CD4-positive, alpha-beta T cell (primary cell): ENCODE measurements at regions not wholly inside any gene's neighbourhood (a gene's known extent, or its start where the extent isn't known, plus 50 kb on each side); places are given as distances from the start of the nearest gene placed in this dataset.

ENCODE experiments used
- ATAC-seq: fragments of 200-7000 bp; cut with Tn5 transposase; one replicate; pipeline ENCODE4 v1.10.0; 2022; ENCODE audit warnings: mild to moderate bottlenecking; ENCODE audit not compliant: poor library complexity
- CTCF ChIA-PET: fragments of 350-600 bp; sonication (Branson Sonifier 250); formaldehyde crosslinking; loops from one replicate; lab custom pipeline; 2021; ENCODE audit warnings: antibody characterized with exemption, inconsistent platforms; lab: Charles Lee
- POLR2A ChIA-PET: fragments of 350-600 bp; sonication (Branson Sonifier 250); formaldehyde crosslinking; loops from one replicate; lab custom pipeline; 2021; ENCODE audit warnings: antibody characterized with exemption, inconsistent platforms; lab: Charles Lee
- DNase-seq, 14 experiments: peaks; one replicate each; pipeline ENCODE4 v3.0.0-alpha.2; 2013 to 2020; ENCODE audit warnings: mixed read lengths in 2 of 14
- H3K27ac ChIP-seq, 2 donors: one replicate each; pipeline versions ENCODE4 v1.5.1 to v1.7.0; 2013; ENCODE audit warnings: low read length in 2 of 2, low read depth in 1 of 2, mild to moderate bottlenecking in 1 of 2
- H3K27me3 ChIP-seq, 2 experiments: 1 replicate in 1 of 2; 2 replicates in 1 of 2; pipeline versions ENCODE4 v1.6.1 to v1.7.0; 2013; ENCODE audit warnings: low read length in 2 of 2, control low read depth in 1 of 2, mild to moderate bottlenecking in 1 of 2, moderate library complexity in 1 of 2; ENCODE audit not compliant: insufficient read depth in 2 of 2, control insufficient read depth in 1 of 2
- H3K36me3 ChIP-seq: one replicate; pipeline ENCODE4 v1.6.1; 2013; ENCODE audit warnings: low read length, control low read depth; ENCODE audit not compliant: insufficient read depth
- H3K4me1 ChIP-seq: one replicate; pipeline ENCODE4 v1.6.1; 2013; ENCODE audit warnings: low read length, control low read depth; ENCODE audit not compliant: insufficient read depth
- H3K4me3 ChIP-seq: one replicate; pipeline ENCODE4 v1.5.1; 2013; ENCODE audit warnings: mild to moderate bottlenecking, low read length, moderate library complexity
- H3K9me3 ChIP-seq, 2 experiments: 1 replicate in 1 of 2; 2 replicates in 1 of 2; pipeline versions ENCODE4 v1.6.1 to v1.7.0; 2013; ENCODE audit warnings: low read length in 2 of 2, mild to moderate bottlenecking in 2 of 2, control low read depth in 1 of 2, moderate library complexity in 1 of 2; ENCODE audit not compliant: control insufficient read depth in 1 of 2, insufficient read depth in 1 of 2
- H3K27ac Mint-ChIP-seq: one replicate; pipeline ENCODE4 v1.8.0; 2020; ENCODE audit warnings: mixed read lengths
- H3K27me3 Mint-ChIP-seq: one replicate; pipeline ENCODE4 v1.8.0; 2021; ENCODE audit warnings: mixed read lengths
- H3K36me3 Mint-ChIP-seq: one replicate; pipeline ENCODE4 v1.8.0; 2021; ENCODE audit warnings: low read depth, mixed read lengths
- H3K4me1 Mint-ChIP-seq: one replicate; pipeline ENCODE4 v1.8.0; 2021; ENCODE audit warnings: low read depth, mixed read lengths
- H3K4me3 Mint-ChIP-seq: one replicate; pipeline ENCODE4 v1.8.0; 2020; ENCODE audit warnings: mild to moderate bottlenecking, mixed read lengths
- H3K9me3 Mint-ChIP-seq: one replicate; pipeline ENCODE4 v1.8.0; 2020; ENCODE audit warnings: mixed read lengths
- CTCF ChIP-seq: fragments of 200-600 bp; IDR thresholded peaks from one replicate; pipeline ENCODE4 v1.8.0; 2022; ENCODE audit warnings: antibody characterized with exemption, mild to moderate bottlenecking
- intact Hi-C, 2 experiments: fragments of 100-400 bp; cut with DNase I in 1 of 2; cut with micrococcal nuclease in 1 of 2; formaldehyde crosslinking; loops; one replicate each; pipeline versions ENCODE4 v1.15.1 to v1.9.0; 2023 to 2025; cut with DNase I, micrococcal nuclease

GRCh38 chrX:99142745-99143144, 1267.3 kb downstream of the PCDH19 start:
- intact Hi-C loops, result no loop called here
- H3K4me3 ChIP-seq, result no peak overlapping the region
- TF ChIP-seq CTCF, result no peak
- H3K27me3 ChIP-seq, result no peaks in the 10 kb centered on the region
- no peaks in the 10 kb centered on the region for H3K27me3 Mint-ChIP-seq
- H3K4me3 Mint-ChIP-seq, result no peak overlapping the region
- H3K27ac ChIP-seq, result no peak overlapping the region
- ChIA-PET POLR2A (no interaction called here), CTCF (no interaction called here)
- no peaks in the 10 kb centered on the region for H3K36me3 ChIP-seq
- peaks cover 0 to 14% of the 10 kb centered on the region in 2 experiments for H3K9me3 ChIP-seq
- ATAC-seq (no peak), DNase-seq (no peak)
- no peak overlapping the region for H3K27ac Mint-ChIP-seq
- H3K9me3 Mint-ChIP-seq, result no peaks in the 10 kb centered on the region
- no peaks in the 10 kb centered on the region for H3K4me1 Mint-ChIP-seq
- no peaks in the 10 kb centered on the region for H3K4me1 ChIP-seq
- H3K36me3 Mint-ChIP-seq, result no peaks in the 10 kb centered on the region

GRCh38 chrX:99137488-99137887, 1272.6 kb downstream of the PCDH19 start:
- ChIA-PET POLR2A (no interaction called here), CTCF (no interaction called here)
- no peaks in the 10 kb centered on the region for H3K36me3 ChIP-seq
- no peaks in the 10 kb centered on the region for H3K9me3 ChIP-seq
- Mint-ChIP-seq H3K4me3 (no peak overlapping the region), H3K4me1 (no peaks in the 10 kb centered on the region), H3K27ac (no peak overlapping the region), H3K36me3 (no peaks in the 10 kb centered on the region), H3K9me3 (no peaks in the 10 kb centered on the region), H3K27me3 (no peaks in the 10 kb centered on the region)
- no peak overlapping the region for H3K27ac ChIP-seq
- no peaks in the 10 kb centered on the region for H3K27me3 ChIP-seq
- DNase-seq (no peak), ATAC-seq (no peak)
- TF ChIP-seq CTCF, result no peak
- no peaks in the 10 kb centered on the region for H3K4me1 ChIP-seq
- intact Hi-C loops, result no loop called here
- H3K4me3 ChIP-seq, result no peak overlapping the region

GRCh38 chrX:99117011-99117410, 1293.1 kb downstream of the PCDH19 start:
- ChIA-PET POLR2A (no interaction called here), CTCF (no interaction called here)
- Mint-ChIP-seq H3K36me3 (no peaks in the 10 kb centered on the region), H3K9me3 (peaks cover 3% of the 10 kb centered on the region), H3K4me1 (no peaks in the 10 kb centered on the region), H3K4me3 (no peak overlapping the region), H3K27ac (no peak overlapping the region), H3K27me3 (no peaks in the 10 kb centered on the region)
- intact Hi-C loops, result no loop called here
- Histone ChIP-seq H3K9me3 (no peaks in the 10 kb centered on the region), H3K4me1 (no peaks in the 10 kb centered on the region), H3K36me3 (no peaks in the 10 kb centered on the region), H3K4me3 (no peak overlapping the region), H3K27ac (no peak overlapping the region), H3K27me3 (no peaks in the 10 kb centered on the region)
- TF ChIP-seq CTCF, result no peak
- DNase-seq (no peak), ATAC-seq (no peak)
